HFF-Myc (cell line): ENCODE measurements at regions not wholly inside any gene's neighbourhood (a gene's known extent, or its start where the extent isn't known, plus 50 kb on each side); places are given as distances from the start of the nearest gene placed in this dataset.

Experiments
- DNase-seq: peaks from one replicate; pipeline ENCODE4 v3.0.0-alpha.2; 2011; ENCODE audit warnings: low read depth; ENCODE audit errors: extremely low read depth
- H3K4me3 ChIP-seq: replicated peaks from 2 replicates; pipeline ENCODE4 v1.5.1; 2011; ENCODE audit warnings: low read depth, mild to moderate bottlenecking, control low read depth, low read length
- CTCF ChIP-seq: IDR thresholded peaks from 2 replicates; pipeline ENCODE4 v1.5.1; 2012; ENCODE audit warnings: mild to moderate bottlenecking, low read depth, low read length, control low read depth; ENCODE audit errors: missing control alignments

- no peak overlapping the region for H3K4me3 ChIP-seq
- no peak for TF ChIP-seq CTCF
- peak; percentile 66 for DNase-seq
Observed at GRCh38 chr12:69052613-69053408, 119.8 kb upstream of the CPM start.

- H3K4me3 ChIP-seq: no peak overlapping the region
- no peak for DNase-seq
- no peak for TF ChIP-seq CTCF
Observed at GRCh38 chr12:69054343-69055056, 121.5 kb upstream of the CPM start.

- DNase-seq: no peak
- H3K4me3 ChIP-seq: no peak overlapping the region
- TF ChIP-seq CTCF: no peak
Observed at GRCh38 chr12:69055280-69055679, 122.3 kb upstream of the CPM start.

GRCh38 chr12:69055706-69056105 is 122.7 kb upstream of the CPM start:
- TF ChIP-seq CTCF: no peak
- H3K4me3 ChIP-seq: no peak overlapping the region
- DNase-seq: no peak

GRCh38 chr12:69056743-69057515 is 124.0 kb upstream of the CPM start:
- no peak for TF ChIP-seq CTCF
- no peak overlapping the region for H3K4me3 ChIP-seq
- DNase-seq: peak; percentile 32

- no peak for TF ChIP-seq CTCF
- H3K4me3 ChIP-seq: no peak overlapping the region
- DNase-seq: no peak
Observed at GRCh38 chr12:69057742-69058141, 124.8 kb upstream of the CPM start.
